ENCODE measurements at regions not wholly inside any gene's neighbourhood (a gene's known extent, or its start where the extent isn't known, plus 50 kb on each side); places are given as distances from the start of the nearest gene placed in this dataset.
A peak's percentile ranks its signal among the peaks of the same experiment; 100 is the strongest.
"Not testable (repeated sequence)": the region's sequence is repeated elsewhere in the genome, so short reads cannot be mapped to it uniquely, and the experiment has no call there.

- peaks cover 27% of the 10 kb centered on the region for H3K4me1 Mint-ChIP-seq (ENCODE audit: low read depth)
- peak; percentile 97 for ATAC-seq
- H3K9me3 Mint-ChIP-seq; CTCF ChIA-PET; intact Hi-C loops (cut with micrococcal nuclease); H3K27me3 Mint-ChIP-seq: not testable (repeated sequence)
- H3K36me3 Mint-ChIP-seq (ENCODE audit: low read depth): peaks cover 25% of the 10 kb centered on the region
- peak; percentile 88 for DNase-seq
- H3K27ac Mint-ChIP-seq: peak overlapping the region; percentile 97
- H3K4me3 Mint-ChIP-seq: peak overlapping the region; percentile 92
- POLR2A ChIA-PET: interaction anchor here (1.4 kb wide), 1 partner anchor 100 kb away, joined by 6 read pairs; the partner anchor contains the start of gene ATAD5
Measured at GRCh38 chr17:30731210-30732132, 93.0 kb downstream of the CRLF3 start.

GRCh38 chr17:30730837-30731209 lies 93.7 kb downstream of the CRLF3 start:
- intact Hi-C loops (cut with micrococcal nuclease); CTCF ChIA-PET; DNase-seq; H3K9me3 Mint-ChIP-seq; H3K27me3 Mint-ChIP-seq: not testable (repeated sequence)
- peak overlapping the region; percentile 87 for H3K27ac Mint-ChIP-seq
- ATAC-seq: peak; percentile 1
- H3K36me3 Mint-ChIP-seq (ENCODE audit: low read depth): peaks cover 24% of the 10 kb centered on the region
- H3K4me1 Mint-ChIP-seq (ENCODE audit: low read depth): peaks cover 25% of the 10 kb centered on the region
- POLR2A ChIA-PET: interaction anchor here (1.4 kb wide), 1 partner anchor 101 kb away, joined by 6 read pairs; the partner anchor contains the start of gene ATAD5
- peak overlapping the region; percentile 92 for H3K4me3 Mint-ChIP-seq

- peaks cover 21% of the 10 kb centered on the region for H3K4me1 Mint-ChIP-seq (ENCODE audit: low read depth)
- H3K9me3 Mint-ChIP-seq; DNase-seq; H3K27me3 Mint-ChIP-seq; CTCF ChIA-PET; intact Hi-C loops (cut with micrococcal nuclease); ATAC-seq: not testable (repeated sequence)
- peak overlapping the region; percentile 87 for H3K27ac Mint-ChIP-seq
- H3K36me3 Mint-ChIP-seq (ENCODE audit: low read depth): peaks cover 20% of the 10 kb centered on the region
- peak overlapping the region; percentile 92 for H3K4me3 Mint-ChIP-seq
- POLR2A ChIA-PET: interaction anchor here (1.3 kb wide), 1 partner anchor 95 kb away, joined by 3 read pairs; no protein-coding TSS in a partner anchor
Measured at GRCh38 chr17:30730171-30730836, 94.2 kb downstream of the CRLF3 start.

GRCh38 chr17:30729471-30730170 lies 94.9 kb downstream of the CRLF3 start:
- Mint-ChIP-seq H3K36me3 (ENCODE audit: low read depth) (peaks cover 17% of the 10 kb centered on the region), H3K4me1 (ENCODE audit: low read depth) (peaks cover 21% of the 10 kb centered on the region), H3K27ac (peak overlapping the region; percentile 87), H3K4me3 (peak overlapping the region; percentile 92)
- intact Hi-C loops (cut with micrococcal nuclease); H3K9me3 Mint-ChIP-seq; DNase-seq; H3K27me3 Mint-ChIP-seq; CTCF ChIA-PET; ATAC-seq: not testable (repeated sequence)
- POLR2A ChIA-PET: interaction anchor here (1.3 kb wide), 1 partner anchor 96 kb away, joined by 3 read pairs; no protein-coding TSS in a partner anchor

GRCh38 chr17:30727517-30727916 lies 97.0 kb downstream of the CRLF3 start:
- CTCF ChIA-PET: interaction anchor here (1.4 kb wide), 1 partner anchor 12 kb away, joined by 5 read pairs; no protein-coding TSS in a partner anchor
- H3K9me3 Mint-ChIP-seq; intact Hi-C loops (cut with micrococcal nuclease); ATAC-seq; H3K36me3 Mint-ChIP-seq (ENCODE audit: low read depth); POLR2A ChIA-PET; H3K27me3 Mint-ChIP-seq; DNase-seq; H3K27ac Mint-ChIP-seq; H3K4me3 Mint-ChIP-seq: not testable (repeated sequence)
- peaks cover 12% of the 10 kb centered on the region for H3K4me1 Mint-ChIP-seq (ENCODE audit: low read depth)

GRCh38 chr17:30726734-30727133 lies 97.8 kb downstream of the CRLF3 start:
- ATAC-seq; H3K9me3 Mint-ChIP-seq; intact Hi-C loops (cut with micrococcal nuclease); H3K27ac Mint-ChIP-seq; H3K4me3 Mint-ChIP-seq; H3K27me3 Mint-ChIP-seq; DNase-seq; H3K36me3 Mint-ChIP-seq (ENCODE audit: low read depth): not testable (repeated sequence)
- ChIA-PET POLR2A (interaction anchor here (0.7 kb wide), 1 partner anchor 19 kb away, joined by 3 read pairs; no protein-coding TSS in a partner anchor), CTCF (interaction anchor here (1.4 kb wide), 1 partner anchor 11 kb away, joined by 5 read pairs; no protein-coding TSS in a partner anchor)
- peaks cover 12% of the 10 kb centered on the region for H3K4me1 Mint-ChIP-seq (ENCODE audit: low read depth)

GRCh38 chr17:30726310-30726709 lies 98.2 kb downstream of the CRLF3 start:
- POLR2A ChIA-PET: interaction anchor here (0.7 kb wide), 1 partner anchor 19 kb away, joined by 3 read pairs; no protein-coding TSS in a partner anchor
- H3K9me3 Mint-ChIP-seq; DNase-seq; H3K4me3 Mint-ChIP-seq; H3K27me3 Mint-ChIP-seq; H3K36me3 Mint-ChIP-seq (ENCODE audit: low read depth); intact Hi-C loops (cut with micrococcal nuclease); H3K27ac Mint-ChIP-seq; ATAC-seq: not testable (repeated sequence)
- CTCF ChIA-PET: interaction anchor here (1.4 kb wide), 1 partner anchor 11 kb away, joined by 5 read pairs; no protein-coding TSS in a partner anchor
- H3K4me1 Mint-ChIP-seq (ENCODE audit: low read depth): peaks cover 12% of the 10 kb centered on the region

- CTCF ChIA-PET; H3K9me3 Mint-ChIP-seq; H3K4me1 Mint-ChIP-seq (ENCODE audit: low read depth); H3K27me3 Mint-ChIP-seq; H3K36me3 Mint-ChIP-seq (ENCODE audit: low read depth); H3K4me3 Mint-ChIP-seq; H3K27ac Mint-ChIP-seq; DNase-seq; POLR2A ChIA-PET; intact Hi-C loops (cut with micrococcal nuclease); ATAC-seq: not testable (repeated sequence)
Measured at GRCh38 chr17:30724034-30724650, 100.3 kb downstream of the CRLF3 start.

GRCh38 chr17:30722114-30722780 lies 102.2 kb downstream of the CRLF3 start:
- POLR2A ChIA-PET: interaction anchor here (0.6 kb wide), 1 partner anchor 1183 kb away, joined by 3 read pairs; no protein-coding TSS in a partner anchor
- H3K4me3 Mint-ChIP-seq; H3K27me3 Mint-ChIP-seq; CTCF ChIA-PET; H3K4me1 Mint-ChIP-seq (ENCODE audit: low read depth); H3K27ac Mint-ChIP-seq; DNase-seq; intact Hi-C loops (cut with micrococcal nuclease); H3K9me3 Mint-ChIP-seq; H3K36me3 Mint-ChIP-seq (ENCODE audit: low read depth); ATAC-seq: not testable (repeated sequence)

- CTCF ChIA-PET; H3K27ac Mint-ChIP-seq; intact Hi-C loops (cut with micrococcal nuclease): not testable (repeated sequence)
Measured at GRCh38 chr17:30720971-30721370, 103.5 kb downstream of the CRLF3 start.

More at GRCh38 chr17:30720971-30721370, 103.5 kb downstream of the CRLF3 start:
- H3K9me3 Mint-ChIP-seq; H3K27me3 Mint-ChIP-seq; ATAC-seq; H3K36me3 Mint-ChIP-seq (ENCODE audit: low read depth); H3K4me3 Mint-ChIP-seq; POLR2A ChIA-PET; DNase-seq; H3K4me1 Mint-ChIP-seq (ENCODE audit: low read depth): not testable (repeated sequence)
